GM23248 (cell line): ENCODE measurements at regions not wholly inside any gene's neighbourhood (a gene's known extent, or its start where the extent isn't known, plus 50 kb on each side); places are given as distances from the start of the nearest gene placed in this dataset.

Experiments used
- DNase-seq: peaks from one replicate; pipeline ENCODE4 v3.0.0-alpha.2; 2015
- H2AFZ ChIP-seq: fragments of 200-600 bp; sonication (generic); 2 replicates; pipeline ENCODE4 v1.6.1; 2016; ENCODE audit warnings: antibody characterized with exemption
- H3F3A ChIP-seq: fragments of 200-600 bp; sonication (generic); 2 replicates; pipeline ENCODE4 v1.6.1; 2016; ENCODE audit warnings: mild to moderate bottlenecking, antibody characterized with exemption, mixed run types; ENCODE audit not compliant: insufficient read depth
- H3K27ac ChIP-seq: fragments of 200-600 bp; sonication (generic); 2 replicates; pipeline ENCODE4 v1.5.1; 2016; ENCODE audit warnings: mild to moderate bottlenecking
- H3K27me3 ChIP-seq: fragments of 200-600 bp; sonication (generic); replicated peaks from 2 replicates; pipeline ENCODE4 v1.6.1; 2016; ENCODE audit warnings: mild to moderate bottlenecking; ENCODE audit not compliant: insufficient read depth
- H3K36me3 ChIP-seq: fragments of 200-600 bp; sonication (generic); 2 replicates; pipeline ENCODE4 v1.6.1; 2016; ENCODE audit warnings: low read depth, mild to moderate bottlenecking
- H3K4me1 ChIP-seq: fragments of 200-600 bp; sonication (generic); 2 replicates; pipeline ENCODE4 v1.6.1; 2016; ENCODE audit warnings: mild to moderate bottlenecking; ENCODE audit not compliant: insufficient read depth
- H3K4me2 ChIP-seq: fragments of 200-600 bp; sonication (generic); one replicate; pipeline ENCODE4 v1.6.1; 2016; ENCODE audit warnings: mild to moderate bottlenecking; ENCODE audit not compliant: unreplicated experiment
- H3K4me3 ChIP-seq: fragments of 200-600 bp; sonication (generic); 2 replicates; pipeline ENCODE4 v1.5.1; 2016; ENCODE audit warnings: mild to moderate bottlenecking
- H3K79me2 ChIP-seq: fragments of 200-600 bp; sonication (generic); 2 replicates; pipeline ENCODE4 v1.6.1; 2016; ENCODE audit warnings: mild to moderate bottlenecking; ENCODE audit not compliant: insufficient read depth
- H3K9ac ChIP-seq: fragments of 200-600 bp; sonication (generic); 2 replicates; pipeline ENCODE4 v1.6.1; 2016; ENCODE audit warnings: mild to moderate bottlenecking
- H3K9me2 ChIP-seq: fragments of 200-600 bp; sonication (generic); 2 replicates; pipeline ENCODE4 v1.6.1; 2016; ENCODE audit warnings: mixed run types, mild to moderate bottlenecking, moderate library complexity; ENCODE audit not compliant: insufficient read depth
- H3K9me3 ChIP-seq: fragments of 200-600 bp; sonication (generic); one replicate; pipeline ENCODE4 v1.6.1; 2017; ENCODE audit warnings: low read depth
- H4K20me1 ChIP-seq: fragments of 200-600 bp; sonication (generic); 2 replicates; pipeline ENCODE4 v1.6.0; 2016; ENCODE audit not compliant: insufficient read depth
- EZH2 ChIP-seq: fragments of 200-600 bp; sonication (generic); IDR thresholded peaks from 2 replicates; pipeline ENCODE4 v1.6.1; 2018; ENCODE audit warnings: antibody characterized with exemption, mild to moderate bottlenecking; ENCODE audit not compliant: insufficient read depth, poor library complexity, severe bottlenecking
- EZH2phosphoT487 ChIP-seq: fragments of 200-600 bp; sonication (generic); IDR thresholded peaks from 2 replicates; pipeline ENCODE4 v1.6.1; 2018; ENCODE audit warnings: antibody characterized with exemption, moderate library complexity, mild to moderate bottlenecking, low read depth; ENCODE audit not compliant: insufficient read depth
- WGBS, 2 experiments: methylation state at CpG; one replicate each; pipeline ENCODE4 v1.1.6; 2015 to 2017; ENCODE audit warnings: low lambda C conversion rate in 2 of 2, low coverage in 1 of 2; ENCODE audit errors: missing lambda C conversion rate in 2 of 2; 5-methylcytosine and 5-hydroxymethylcytosine counted together
- in situ Hi-C: fragments of 300-500 bp; cut with MboI; formaldehyde crosslinking; loops from 2 replicates; pipeline ENCODE4 v1.15.0; 2020

DNA sequence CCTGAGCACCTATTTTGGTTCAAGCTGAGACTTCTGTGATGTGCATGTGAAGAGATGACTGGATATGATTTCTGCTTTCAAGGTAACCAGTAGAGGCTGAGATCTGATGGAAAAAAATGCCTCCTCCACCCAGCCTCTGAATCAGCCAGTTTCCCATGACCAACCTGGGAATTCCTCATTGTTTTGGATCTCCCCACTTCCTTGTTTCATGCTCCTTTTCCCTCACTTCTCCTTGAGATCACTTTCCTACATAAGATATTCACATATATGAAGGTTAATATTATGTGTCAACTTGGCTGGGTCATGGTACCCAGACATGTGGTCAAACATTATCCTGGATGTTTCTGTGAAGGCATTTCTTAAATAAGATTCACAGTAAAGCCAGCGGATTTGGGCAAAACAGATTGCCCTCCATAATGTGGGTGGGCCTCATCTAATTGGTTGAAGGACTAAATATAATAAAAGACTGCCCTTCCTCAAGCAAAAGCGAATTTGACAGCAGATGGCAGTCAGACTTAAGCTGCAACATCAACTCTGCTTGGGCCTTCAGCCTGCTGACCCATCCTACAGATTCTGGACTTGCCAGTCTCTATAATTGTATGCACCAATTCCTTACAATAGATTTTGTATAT is 379.4 kb downstream of the TNS1 start:
- Histone ChIP-seq H3F3A (peaks cover 15% of the 10 kb centered on the region), H3K4me3 (no peak overlapping the region), H3K9me3 (no peaks in the 10 kb centered on the region), H2AFZ (no peak overlapping the region), H4K20me1 (no peaks in the 10 kb centered on the region), H3K36me3 (no peaks in the 10 kb centered on the region), H3K79me2 (no peaks in the 10 kb centered on the region), H3K4me1 (peaks cover 15% of the 10 kb centered on the region; the same call in 1 of the 2 replicates), H3K4me2 (no peak overlapping the region), H3K27ac (no peak overlapping the region), H3K9me2 (no peaks in the 10 kb centered on the region), H3K9ac (no peak overlapping the region), H3K27me3 (no peaks in the 10 kb centered on the region)
- in situ Hi-C loops, result no loop called here
- TF ChIP-seq EZH2, result no peak
- no peak for TF ChIP-seq EZH2phosphoT487
- DNase-seq, result no peak
- WGBS, 2 experiments, result 93 to 94% methylated on average over 2 of the region's 2 CpGs

DNA sequence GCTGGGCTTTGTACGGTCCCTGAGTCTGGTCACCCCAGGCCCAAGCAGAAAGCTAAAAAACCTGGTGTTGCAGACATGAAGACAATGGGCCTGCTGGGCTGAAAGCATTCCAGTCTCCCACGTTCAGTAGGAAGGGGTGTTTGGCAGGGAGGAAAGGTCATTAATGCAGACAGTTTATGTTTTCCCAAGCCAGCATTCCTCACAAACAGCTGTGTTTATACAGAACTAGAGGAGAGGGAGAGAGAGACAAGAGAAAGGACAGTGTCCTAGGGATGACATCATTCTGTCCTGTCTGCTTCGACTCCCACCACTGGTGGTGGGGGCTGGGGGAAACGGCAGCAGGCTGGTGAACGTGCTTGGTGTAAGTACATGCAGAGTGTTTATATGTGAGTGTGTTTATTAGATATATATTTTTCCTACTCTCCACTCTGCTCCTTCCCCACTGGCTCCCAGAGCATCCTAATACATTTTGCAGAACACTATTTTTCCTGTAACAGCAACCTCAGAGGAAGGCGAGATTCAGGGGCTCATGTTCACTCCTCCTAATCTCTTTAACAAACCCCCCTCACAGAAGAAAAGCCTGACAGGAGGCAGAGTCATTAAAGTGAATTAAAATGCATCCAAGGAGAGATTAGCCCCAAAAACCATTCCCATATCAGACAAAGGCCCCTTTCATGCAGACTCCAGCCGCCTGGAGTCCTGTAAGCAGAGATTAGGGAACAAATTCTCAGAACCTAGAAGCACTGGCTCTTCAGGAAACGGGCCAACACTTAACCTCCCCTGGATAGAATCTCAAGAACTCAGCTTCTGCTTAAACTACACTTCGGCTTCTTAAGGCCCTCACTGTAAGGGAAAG is 380.4 kb downstream of the TNS1 start:
- Histone ChIP-seq H3K4me2 (no peak overlapping the region), H3K36me3 (no peaks in the 10 kb centered on the region), H3K27me3 (no peaks in the 10 kb centered on the region), H4K20me1 (no peaks in the 10 kb centered on the region), H3K9me2 (no peaks in the 10 kb centered on the region), H3K9ac (no peak overlapping the region), H2AFZ (no peak overlapping the region), H3K79me2 (no peaks in the 10 kb centered on the region), H3K9me3 (no peaks in the 10 kb centered on the region), H3F3A (peaks cover 15% of the 10 kb centered on the region), H3K27ac (no peak overlapping the region), H3K4me1 (peaks cover 15% of the 10 kb centered on the region; the same call in 1 of the 2 replicates), H3K4me3 (no peak overlapping the region)
- peak; percentile 19 for DNase-seq
- in situ Hi-C loops, result no loop called here
- WGBS, 2 experiments, result 57 to 64% methylated on average over 9 of the region's 9 CpGs
- TF ChIP-seq EZH2phosphoT487, result no peak
- TF ChIP-seq EZH2, result no peak

DNA sequence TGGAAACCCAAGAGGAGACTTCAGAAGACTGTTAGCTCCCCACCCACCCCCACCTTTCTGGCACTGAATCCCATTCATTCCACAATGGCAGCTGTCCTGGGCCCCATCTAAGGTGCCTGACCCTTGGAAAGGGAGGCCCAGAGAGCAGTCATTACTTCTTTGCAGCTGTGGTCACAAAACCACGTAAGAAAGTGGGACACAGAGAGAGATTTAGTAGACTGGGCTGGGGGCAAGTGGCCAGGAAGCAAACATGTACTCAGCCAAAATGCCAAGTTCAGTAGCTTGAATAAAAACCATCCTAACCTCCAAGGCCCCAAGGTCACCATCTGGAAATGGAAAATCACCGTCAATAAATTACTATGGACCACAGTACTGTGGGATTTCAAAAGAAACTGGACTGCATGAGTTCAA is 381.4 kb downstream of the TNS1 start:
- H4K20me1 ChIP-seq, result no peaks in the 10 kb centered on the region
- TF ChIP-seq EZH2 (no peak), EZH2phosphoT487 (no peak)
- H3K9ac ChIP-seq, result no peak overlapping the region
- no peaks in the 10 kb centered on the region for H3K79me2 ChIP-seq
- peaks cover 15% of the 10 kb centered on the region for H3F3A ChIP-seq
- no peaks in the 10 kb centered on the region for H3K27me3 ChIP-seq
- H3K4me1 ChIP-seq, result peaks cover 15% of the 10 kb centered on the region; the same call in 1 of the 2 replicates
- H2AFZ ChIP-seq, result no peak overlapping the region
- no peak overlapping the region for H3K4me3 ChIP-seq
- no peaks in the 10 kb centered on the region for H3K36me3 ChIP-seq
- in situ Hi-C loops, result no loop called here
- no peaks in the 10 kb centered on the region for H3K9me3 ChIP-seq
- H3K4me2 ChIP-seq, result no peak overlapping the region
- H3K9me2 ChIP-seq, result no peaks in the 10 kb centered on the region
- WGBS, 2 experiments, result 84 to 90% methylated on average over 2 of the region's 2 CpGs
- no peak overlapping the region for H3K27ac ChIP-seq
- no peak for DNase-seq

DNA sequence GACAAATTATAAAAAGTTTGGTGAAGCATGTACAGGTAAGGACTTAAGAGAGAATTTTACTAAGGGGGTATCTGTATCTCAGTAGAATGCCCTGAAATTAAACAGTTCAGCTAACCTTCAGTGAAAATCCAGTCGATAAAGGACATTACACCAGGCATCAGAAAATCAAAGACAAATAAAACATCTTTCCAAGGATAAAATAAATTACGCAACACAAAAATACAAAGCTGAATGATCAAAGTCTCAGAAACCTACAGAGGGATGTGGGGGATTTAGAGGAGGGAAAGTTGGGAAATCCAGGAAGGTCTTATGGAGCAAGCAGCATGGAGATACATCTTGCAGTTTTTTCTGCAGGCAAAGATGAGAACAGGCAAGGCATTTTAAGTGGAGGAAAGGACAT is 384.1 kb downstream of the TNS1 start:
- no peak overlapping the region for H3K9ac ChIP-seq
- no peaks in the 10 kb centered on the region for H3K9me2 ChIP-seq
- H3K36me3 ChIP-seq, result no peaks in the 10 kb centered on the region
- H3K27me3 ChIP-seq, result no peaks in the 10 kb centered on the region
- H4K20me1 ChIP-seq, result no peaks in the 10 kb centered on the region
- TF ChIP-seq EZH2, result no peak
- no peak for TF ChIP-seq EZH2phosphoT487
- in situ Hi-C loops, result no loop called here
- WGBS, 2 experiments, result 79 to 81% methylated on average over 2 of the region's 2 CpGs
- no peaks in the 10 kb centered on the region for H3F3A ChIP-seq
- no peak overlapping the region for H2AFZ ChIP-seq
- no peak overlapping the region for H3K4me3 ChIP-seq
- no peak overlapping the region for H3K4me2 ChIP-seq
- DNase-seq, result no peak
- no peak overlapping the region for H3K27ac ChIP-seq
- H3K79me2 ChIP-seq, result no peaks in the 10 kb centered on the region
- no peaks in the 10 kb centered on the region for H3K4me1 ChIP-seq
- no peaks in the 10 kb centered on the region for H3K9me3 ChIP-seq
